ENCODE measurements at regions not wholly inside any gene's neighbourhood (a gene's known extent, or its start where the extent isn't known, plus 50 kb on each side); places are given as distances from the start of the nearest gene placed in this dataset.

DNA sequence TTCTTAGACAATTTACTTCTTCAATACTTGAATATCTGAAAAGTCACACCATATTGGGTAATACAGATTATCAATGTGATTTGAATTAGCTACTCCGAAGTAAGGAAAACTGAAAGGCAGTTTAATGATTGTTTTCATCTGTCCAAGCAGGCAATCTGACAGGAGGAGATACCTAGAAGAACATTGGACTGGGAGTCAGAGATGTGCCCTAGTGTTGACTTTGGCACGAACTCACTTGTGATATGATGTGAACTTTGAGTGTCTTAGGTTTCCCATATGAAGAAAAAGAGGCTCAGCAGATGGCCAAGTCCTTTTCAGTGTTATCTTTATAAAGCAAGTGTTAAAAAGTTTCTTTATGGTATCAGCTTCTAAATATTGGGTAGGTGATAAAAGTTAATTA is 287.1 kb downstream of the MTX2 start:
- TF ChIP-seq CTCF (IDR thresholded peaks at IDR 0.05) (no peak), POLR2A (IDR thresholded peaks at IDR 0.05) (no peak)
